SIG-M5 treated with dmso at 0.1 percent for 504 hours (cell line): ENCODE measurements at regions not wholly inside any gene's neighbourhood (a gene's known extent, or its start where the extent isn't known, plus 50 kb on each side); places are given as distances from the start of the nearest gene placed in this dataset.

Experiments used
- DNase-seq: peaks from one replicate; lab custom pipeline; 2025; ENCODE audit not compliant: unreplicated experiment; lab: John Stamatoyannopoulos, UW

- DNase-seq: no peak
Observed at GRCh38 chr5:58403822-58404433, 56.0 kb downstream of the PLK2 start.

GRCh38 chr5:58401701-58402100 lies 58.2 kb downstream of the PLK2 start:
- DNase-seq: no peak

- no peak for DNase-seq
Observed at GRCh38 chr5:58400737-58401136, 59.1 kb downstream of the PLK2 start.

- no peak for DNase-seq
Observed at GRCh38 chr5:58399951-58400350, 59.9 kb downstream of the PLK2 start.

GRCh38 chr5:58394339-58394738 lies 65.5 kb downstream of the PLK2 start:
- DNase-seq: no peak

- DNase-seq: no peak
Observed at GRCh38 chr5:58393716-58394115, 66.2 kb downstream of the PLK2 start.

GRCh38 chr5:58392496-58392895 lies 67.4 kb downstream of the PLK2 start:
- DNase-seq: no peak

- DNase-seq: no peak
Observed at GRCh38 chr5:58383448-58383847, 76.4 kb downstream of the PLK2 start.

GRCh38 chr5:58382131-58382534 lies 77.8 kb downstream of the PLK2 start:
- no peak for DNase-seq

- no peak for DNase-seq
Observed at GRCh38 chr5:58381566-58381965, 78.3 kb downstream of the PLK2 start.

- DNase-seq: no peak
Observed at GRCh38 chr5:58380655-58381054, 79.2 kb downstream of the PLK2 start.

- no peak for DNase-seq
Observed at GRCh38 chr5:58378613-58379390, 81.1 kb downstream of the PLK2 start.

GRCh38 chr5:58370606-58371005 lies 89.3 kb downstream of the PLK2 start:
- DNase-seq: no peak

- no peak for DNase-seq
Observed at GRCh38 chr5:58369513-58370190, 90.2 kb downstream of the PLK2 start.

- no peak for DNase-seq
Observed at GRCh38 chr5:58366461-58366860, 93.4 kb downstream of the PLK2 start.

GRCh38 chr5:58365791-58366190 lies 94.1 kb downstream of the PLK2 start:
- no peak for DNase-seq

GRCh38 chr5:58363461-58364249 lies 96.2 kb downstream of the PLK2 start:
- no peak for DNase-seq

- DNase-seq: no peak
Observed at GRCh38 chr5:58362135-58362534, 97.8 kb downstream of the PLK2 start.

GRCh38 chr5:58360794-58361193 lies 99.1 kb downstream of the PLK2 start:
- DNase-seq: no peak

- DNase-seq: no peak
Observed at GRCh38 chr5:58359981-58360380, 99.9 kb downstream of the PLK2 start.

- DNase-seq: no peak
Observed at GRCh38 chr5:58358501-58359178, 101.2 kb downstream of the PLK2 start.
